GM12878 (cell line): ENCODE measurements at regions not wholly inside any gene's neighbourhood (a gene's known extent, or its start where the extent isn't known, plus 50 kb on each side); places are given as distances from the start of the nearest gene placed in this dataset.
A peak's percentile ranks its signal among the peaks of the same experiment; 100 is the strongest.

Experiments used
- ATAC-seq: fragments of 200-7000 bp; cut with Tn5 transposase; 3 replicates; pipeline ENCODE4 v1.9.1; 2020; ENCODE audit warnings: mild to moderate bottlenecking, moderate library complexity
- BruUV-seq: library from RNA; stranded (reverse); fragments of 400-500 nt; replicated peaks from 2 replicates; lab custom pipeline; 2021; lab: Mats Ljungman, UMichigan
- CTCF ChIA-PET: fragments of 300-600 bp; sonication (Branson Sonifier 250); formaldehyde crosslinking; extraction: SDS; loops from one replicate; lab custom pipeline; 2021; ENCODE audit warnings: inconsistent platforms; lab: Yijun Ruan, JAX
- POLR2A ChIA-PET: fragments of 350-600 bp; formaldehyde crosslinking; extraction: SDS; loops from one replicate; lab custom pipeline; 2021; ENCODE audit warnings: inconsistent platforms; lab: Charles Lee
- RAD21 ChIA-PET: fragments of 300-600 bp; sonication (Branson Sonifier 250); formaldehyde crosslinking; loops from one replicate; lab custom pipeline; 2023; ENCODE audit warnings: antibody characterized with exemption; ENCODE audit not compliant: unreplicated experiment; lab: Charles Lee
- SMC1A ChIA-PET: fragments of 300-600 bp; sonication (Branson Sonifier 250); formaldehyde crosslinking; loops from one replicate; lab custom pipeline; 2023; ENCODE audit not compliant: unreplicated experiment, uncharacterized antibody; lab: Charles Lee
- DNase-seq: peaks from one replicate; pipeline ENCODE4 v3.0.0-alpha.2; 2011; ENCODE audit warnings: low read depth, low spot score
- FAIRE-seq: peaks from 3 replicates; lab custom pipeline; 2011; peaks lifted over from hg19 to GRCh38; lab: Jason Lieb, UNC
- H2AFZ ChIP-seq: 2 replicates; pipeline ENCODE4 v1.6.0; 2011; ENCODE audit warnings: low read depth, low read length, control low read depth; ENCODE audit not compliant: control insufficient read depth
- H3K27ac ChIP-seq: 2 replicates; pipeline ENCODE4 v1.5.1; 2011; ENCODE audit warnings: control low read depth; ENCODE audit not compliant: control insufficient read depth, insufficient read depth
- H3K27me3 ChIP-seq, 2 experiments: replicated peaks in 1 of 2; 2 replicates each; pipeline versions ENCODE4 v1.6.0 to v1.6.1; 2011; ENCODE audit warnings: low read length in 1 of 2; ENCODE audit not compliant: control insufficient read depth in 2 of 2, insufficient read depth in 2 of 2
- H3K36me3 ChIP-seq, 2 experiments: 2 replicates each; pipeline ENCODE4 v1.5.1; 2011; ENCODE audit warnings: low read length in 1 of 2; ENCODE audit not compliant: control insufficient read depth in 2 of 2, insufficient read depth in 2 of 2
- H3K4me1 ChIP-seq: 2 replicates; pipeline ENCODE4 v1.6.1; 2011; ENCODE audit warnings: mild to moderate bottlenecking, low read length, moderate library complexity, mixed read lengths; ENCODE audit not compliant: control insufficient read depth, insufficient read depth
- H3K4me2 ChIP-seq: 2 replicates; pipeline ENCODE4 v1.6.0; 2011; ENCODE audit warnings: control low read depth; ENCODE audit not compliant: control insufficient read depth, insufficient read depth
- H3K4me3 ChIP-seq: fragments of 200-600 bp; sonication (generic); 2 replicates; pipeline ENCODE4 v1.5.1; 2016
- H3K79me2 ChIP-seq: 2 replicates; pipeline ENCODE4 v1.6.0; 2011; ENCODE audit warnings: low read length; ENCODE audit not compliant: control insufficient read depth, insufficient read depth
- H3K9ac ChIP-seq: 2 replicates; pipeline ENCODE4 v1.8.0; 2011; ENCODE audit warnings: low read length, control low read depth, mixed read lengths; ENCODE audit not compliant: control insufficient read depth, insufficient read depth
- H3K9me3 ChIP-seq: replicated peaks from 3 replicates; pipeline ENCODE4 v1.5.1; 2011; ENCODE audit warnings: mild to moderate bottlenecking, low read length; ENCODE audit not compliant: control insufficient read depth, insufficient read depth
- H4K20me1 ChIP-seq: 2 replicates; pipeline ENCODE4 v1.6.0; 2011; ENCODE audit not compliant: control insufficient read depth, insufficient read depth
- ATF7 ChIP-seq: fragments of 450-650 bp; IDR thresholded peaks from 2 replicates; pipeline ENCODE4 v1.6.1; 2016; ENCODE audit warnings: low read depth, mild to moderate bottlenecking
- BMI1 ChIP-seq: fragments of 450-650 bp; IDR thresholded peaks from 2 replicates; pipeline ENCODE4 v1.6.1; 2016; ENCODE audit warnings: mild to moderate bottlenecking, moderate library complexity, borderline replicate concordance
- CEBPZ ChIP-seq: fragments of 150-350 bp; IDR thresholded peaks from 2 replicates; pipeline ENCODE4 v1.6.1; 2016; ENCODE audit warnings: low read depth, low read length
- EZH2 ChIP-seq: IDR thresholded peaks from 2 replicates; pipeline ENCODE4 v1.6.1; 2012; ENCODE audit warnings: low read depth, mild to moderate bottlenecking, control low read depth, inconsistent platforms, low read length, borderline replicate concordance; ENCODE audit not compliant: control insufficient read depth
- IKZF1 ChIP-seq: fragments of 450-650 bp; conservative IDR thresholded peaks from 2 replicates; pipeline ENCODE4 v1.6.1; 2017; ENCODE audit warnings: antibody characterized with exemption, mild to moderate bottlenecking
- JUND ChIP-seq: IDR thresholded peaks from 2 replicates; pipeline ENCODE4 v1.6.1; 2012; ENCODE audit warnings: low read depth, mild to moderate bottlenecking, low read length, improper control_type of control experiment, moderate library complexity
- MAX ChIP-seq: IDR thresholded peaks from 2 replicates; pipeline ENCODE4 v1.6.1; 2012; ENCODE audit warnings: low read depth, low read length, improper control_type of control experiment
- MTA2 ChIP-seq: fragments of 450-650 bp; IDR thresholded peaks from 2 replicates; pipeline ENCODE4 v1.6.1; 2016; ENCODE audit warnings: low read depth, mild to moderate bottlenecking, moderate library complexity
- PAX5 ChIP-seq: IDR thresholded peaks from 2 replicates; pipeline ENCODE4 v1.6.1; 2011; ENCODE audit warnings: low read depth, low read length, borderline replicate concordance
- POLR2AphosphoS2 ChIP-seq: IDR thresholded peaks from 2 replicates; pipeline ENCODE4 v1.6.1; 2011; ENCODE audit warnings: low read depth, mild to moderate bottlenecking, low read length, improper control_type of control experiment, moderate library complexity
- RUNX3 ChIP-seq: IDR thresholded peaks from 2 replicates; pipeline ENCODE4 v1.6.1; 2012; ENCODE audit warnings: low read length, inconsistent platforms
- SMARCA5 ChIP-seq: fragments of 450-650 bp; IDR thresholded peaks from 2 replicates; pipeline ENCODE4 v1.6.1; 2017; ENCODE audit warnings: mild to moderate bottlenecking
- STAT3 ChIP-seq: IDR thresholded peaks from 2 replicates; pipeline ENCODE4 v1.6.1; 2011; ENCODE audit warnings: low read depth, low read length, improper control_type of control experiment
- TCF7 ChIP-seq: IDR thresholded peaks from 2 replicates; pipeline ENCODE4 v1.6.1; 2014; ENCODE audit warnings: antibody characterized with exemption, borderline replicate concordance
- ZNF622 ChIP-seq: fragments of 450-650 bp; IDR thresholded peaks from 2 replicates; pipeline ENCODE4 v1.6.1; 2017; ENCODE audit warnings: mild to moderate bottlenecking, inconsistent platforms
- WGBS: methylation state at CpG from one replicate; pipeline ENCODE4 v1.1.6; 2016; ENCODE audit warnings: low lambda C conversion rate; ENCODE audit not compliant: insufficient replicate concordance, insufficient coverage; ENCODE audit errors: missing lambda C conversion rate; 5-methylcytosine and 5-hydroxymethylcytosine counted together
- in situ Hi-C: fragments of 300-500 bp; cut with MboI; formaldehyde crosslinking; loops from 9 replicates; pipeline ENCODE4 v1.14.3; 2018; ENCODE audit warnings: mixed read lengths
- intact Hi-C: fragments of 100-400 bp; cut with micrococcal nuclease; formaldehyde crosslinking; loops from one replicate; pipeline ENCODE4 v1.14.2; 2022; ENCODE audit not compliant: unreplicated experiment
- TF ChIP-seq, protein P1 (sequence below): IDR thresholded peaks from 2 replicates; pipeline ENCODE4 v1.6.1; 2011; ENCODE audit warnings: mild to moderate bottlenecking, low read depth, low read length, moderate library complexity; ENCODE audit not compliant: insufficient replicate concordance
- TF ChIP-seq, protein P2 (sequence below): fragments of 450-650 bp; IDR thresholded peaks from 2 replicates; pipeline ENCODE4 v1.6.1; 2014; ENCODE audit warnings: mild to moderate bottlenecking
- TF ChIP-seq, protein P3 (sequence below): fragments of 450-650 bp; IDR thresholded peaks from 2 replicates; pipeline ENCODE4 v1.6.1; 2017; ENCODE audit warnings: mild to moderate bottlenecking, low read depth, inconsistent platforms; ENCODE audit not compliant: poor library complexity, severe bottlenecking

DNA sequence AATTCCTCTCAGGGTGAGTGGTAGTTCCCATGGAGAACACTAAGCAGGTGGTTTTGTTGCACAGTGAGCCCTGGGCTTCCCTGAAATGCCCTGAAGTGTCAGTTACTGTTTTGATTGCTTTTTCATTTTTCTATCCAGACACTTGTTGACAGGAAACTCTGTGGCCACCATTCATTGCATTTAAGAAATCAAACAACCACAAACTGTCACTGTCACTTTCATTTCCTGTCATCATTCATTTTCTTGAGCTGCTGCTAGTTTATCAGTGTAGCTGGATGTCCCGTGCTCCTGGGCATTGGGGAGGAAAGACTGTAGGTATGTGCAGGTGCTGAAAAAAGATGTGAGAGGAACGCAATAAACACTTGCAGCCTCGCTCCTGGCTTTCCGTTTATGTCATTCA is 891.6 kb upstream of the ZEB2 start:
- H3K4me2 ChIP-seq = peak overlapping the region; percentile 39; the same call in 1 of the 2 replicates
- no peak overlapping the region for H3K27ac ChIP-seq
- no peak overlapping the region for H3K4me3 ChIP-seq
- FAIRE-seq = peak; percentile 66
- ATAC-seq = peak; percentile 93
- no peaks in the 10 kb centered on the region; a peak in 1 of 4 replicates for H3K27me3 ChIP-seq
- no TSS peak for BruUV-seq
- ChIA-PET CTCF (no interaction called here), RAD21 (no interaction called here), POLR2A (no interaction called here), SMC1A (interaction anchor here (0.6 to 1.0 kb wide), 4 partner anchors 17 to 888 kb away, joined by 3 read pairs; no protein-coding TSS in a partner anchor)
- WGBS = 4% methylated on average over 4 of the region's 4 CpGs
- DNase-seq = peak; percentile 68
- H4K20me1 ChIP-seq = no peaks in the 10 kb centered on the region
- no peaks in the 10 kb centered on the region for H3K4me1 ChIP-seq
- H3K36me3 ChIP-seq = no peaks in the 10 kb centered on the region
- intact Hi-C loops = loop anchor here (10.0 kb wide), 1 partner anchor 343 kb away; no protein-coding TSS in a partner anchor
- no peak overlapping the region for H3K9ac ChIP-seq
- in situ Hi-C loops = no loop called here
- no peaks in the 10 kb centered on the region for H3K79me2 ChIP-seq
- no peak overlapping the region for H2AFZ ChIP-seq
- H3K9me3 ChIP-seq = no peaks in the 10 kb centered on the region; the same call in 2 of the 3 replicates
- TF ChIP-seq ZNF622 = no peak
- TF ChIP-seq SMARCA5 = no peak
- TF ChIP-seq PAX5 = peak; percentile 82; the same call in 1 of the 2 replicates
- TF ChIP-seq CEBPZ = no peak
- TF ChIP-seq, protein P1, sequence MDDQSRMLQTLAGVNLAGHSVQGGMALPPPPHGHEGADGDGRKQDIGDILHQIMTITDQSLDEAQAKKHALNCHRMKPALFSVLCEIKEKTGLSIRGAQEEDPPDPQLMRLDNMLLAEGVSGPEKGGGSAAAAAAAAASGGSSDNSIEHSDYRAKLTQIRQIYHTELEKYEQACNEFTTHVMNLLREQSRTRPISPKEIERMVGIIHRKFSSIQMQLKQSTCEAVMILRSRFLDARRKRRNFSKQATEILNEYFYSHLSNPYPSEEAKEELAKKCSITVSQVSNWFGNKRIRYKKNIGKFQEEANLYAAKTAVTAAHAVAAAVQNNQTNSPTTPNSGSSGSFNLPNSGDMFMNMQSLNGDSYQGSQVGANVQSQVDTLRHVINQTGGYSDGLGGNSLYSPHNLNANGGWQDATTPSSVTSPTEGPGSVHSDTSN = peak; percentile 80
- peak; percentile 51 for TF ChIP-seq ATF7
- TF ChIP-seq POLR2AphosphoS2 = no peak
- TF ChIP-seq, protein P2, sequence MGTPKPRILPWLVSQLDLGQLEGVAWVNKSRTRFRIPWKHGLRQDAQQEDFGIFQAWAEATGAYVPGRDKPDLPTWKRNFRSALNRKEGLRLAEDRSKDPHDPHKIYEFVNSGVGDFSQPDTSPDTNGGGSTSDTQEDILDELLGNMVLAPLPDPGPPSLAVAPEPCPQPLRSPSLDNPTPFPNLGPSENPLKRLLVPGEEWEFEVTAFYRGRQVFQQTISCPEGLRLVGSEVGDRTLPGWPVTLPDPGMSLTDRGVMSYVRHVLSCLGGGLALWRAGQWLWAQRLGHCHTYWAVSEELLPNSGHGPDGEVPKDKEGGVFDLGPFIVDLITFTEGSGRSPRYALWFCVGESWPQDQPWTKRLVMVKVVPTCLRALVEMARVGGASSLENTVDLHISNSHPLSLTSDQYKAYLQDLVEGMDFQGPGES = no peak
- TF ChIP-seq IKZF1 = peak; percentile 91
- peak; percentile 100 for TF ChIP-seq RUNX3
- no peak for TF ChIP-seq STAT3
- 0 out of 2 replicates have a peak, but pooled peaks have one; percentile 42 for TF ChIP-seq BMI1
- no peak for TF ChIP-seq MAX
- no peak for TF ChIP-seq TCF7
- peak; percentile 81 for TF ChIP-seq MTA2
- TF ChIP-seq, protein P3, sequence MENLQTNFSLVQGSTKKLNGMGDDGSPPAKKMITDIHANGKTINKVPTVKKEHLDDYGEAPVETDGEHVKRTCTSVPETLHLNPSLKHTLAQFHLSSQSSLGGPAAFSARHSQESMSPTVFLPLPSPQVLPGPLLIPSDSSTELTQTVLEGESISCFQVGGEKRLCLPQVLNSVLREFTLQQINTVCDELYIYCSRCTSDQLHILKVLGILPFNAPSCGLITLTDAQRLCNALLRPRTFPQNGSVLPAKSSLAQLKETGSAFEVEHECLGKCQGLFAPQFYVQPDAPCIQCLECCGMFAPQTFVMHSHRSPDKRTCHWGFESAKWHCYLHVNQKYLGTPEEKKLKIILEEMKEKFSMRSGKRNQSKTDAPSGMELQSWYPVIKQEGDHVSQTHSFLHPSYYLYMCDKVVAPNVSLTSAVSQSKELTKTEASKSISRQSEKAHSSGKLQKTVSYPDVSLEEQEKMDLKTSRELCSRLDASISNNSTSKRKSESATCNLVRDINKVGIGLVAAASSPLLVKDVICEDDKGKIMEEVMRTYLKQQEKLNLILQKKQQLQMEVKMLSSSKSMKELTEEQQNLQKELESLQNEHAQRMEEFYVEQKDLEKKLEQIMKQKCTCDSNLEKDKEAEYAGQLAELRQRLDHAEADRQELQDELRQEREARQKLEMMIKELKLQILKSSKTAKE = no peak
- TF ChIP-seq JUND = peak; percentile 69
- TF ChIP-seq EZH2 = no peak
